Fibroblast of the aortic adventitia (primary cell): ENCODE measurements at regions not wholly inside any gene's neighbourhood (a gene's known extent, or its start where the extent isn't known, plus 50 kb on each side); places are given as distances from the start of the nearest gene placed in this dataset.

Source experiments
- DNase-seq: peaks from one replicate; pipeline ENCODE4 v3.0.0-alpha.2; 2010; ENCODE audit warnings: low read depth
- H3K4me3 ChIP-seq: 2 replicates; pipeline ENCODE4 v1.5.1; 2011; ENCODE audit warnings: low read depth, mild to moderate bottlenecking, control low read depth, low read length, moderate library complexity
- TF ChIP-seq, protein P1 (sequence below): IDR thresholded peaks from 2 replicates; pipeline ENCODE4 v1.5.1; 2011; ENCODE audit warnings: mild to moderate bottlenecking, low read length, control low read depth, inconsistent platforms; ENCODE audit not compliant: insufficient read depth

DNA sequence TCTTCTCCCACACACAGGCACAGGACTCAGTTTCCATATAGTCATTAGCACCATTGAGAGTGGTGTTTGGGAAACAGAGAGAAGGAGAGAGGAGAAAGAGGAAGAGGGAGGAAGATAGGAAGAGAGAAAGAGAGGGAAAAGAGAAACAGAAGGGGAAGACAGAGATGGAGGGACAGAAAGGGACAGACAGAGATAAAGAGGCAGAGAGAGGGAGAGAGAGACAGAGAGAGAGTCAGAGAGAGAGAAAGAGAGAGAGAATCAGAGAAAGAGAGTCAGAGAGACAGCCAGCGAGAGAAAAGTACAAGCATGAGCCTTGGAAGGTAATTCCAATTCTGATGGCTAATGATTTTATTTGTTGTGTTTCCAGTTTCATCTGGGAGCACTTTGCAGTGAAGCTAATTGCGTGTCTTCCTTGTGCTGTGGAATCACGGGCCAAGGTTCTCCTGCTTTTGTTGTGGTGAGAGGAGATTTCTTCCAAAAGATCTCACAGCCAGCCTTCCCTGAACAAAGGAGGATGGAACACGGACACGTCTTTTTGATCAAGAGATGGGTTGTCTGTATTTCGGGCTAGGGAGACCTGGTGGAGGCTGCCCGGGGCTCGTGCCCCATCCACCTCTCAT is 153.6 kb upstream of the TWIST2 start:
- no peak overlapping the region for H3K4me3 ChIP-seq
- TF ChIP-seq, protein P1, sequence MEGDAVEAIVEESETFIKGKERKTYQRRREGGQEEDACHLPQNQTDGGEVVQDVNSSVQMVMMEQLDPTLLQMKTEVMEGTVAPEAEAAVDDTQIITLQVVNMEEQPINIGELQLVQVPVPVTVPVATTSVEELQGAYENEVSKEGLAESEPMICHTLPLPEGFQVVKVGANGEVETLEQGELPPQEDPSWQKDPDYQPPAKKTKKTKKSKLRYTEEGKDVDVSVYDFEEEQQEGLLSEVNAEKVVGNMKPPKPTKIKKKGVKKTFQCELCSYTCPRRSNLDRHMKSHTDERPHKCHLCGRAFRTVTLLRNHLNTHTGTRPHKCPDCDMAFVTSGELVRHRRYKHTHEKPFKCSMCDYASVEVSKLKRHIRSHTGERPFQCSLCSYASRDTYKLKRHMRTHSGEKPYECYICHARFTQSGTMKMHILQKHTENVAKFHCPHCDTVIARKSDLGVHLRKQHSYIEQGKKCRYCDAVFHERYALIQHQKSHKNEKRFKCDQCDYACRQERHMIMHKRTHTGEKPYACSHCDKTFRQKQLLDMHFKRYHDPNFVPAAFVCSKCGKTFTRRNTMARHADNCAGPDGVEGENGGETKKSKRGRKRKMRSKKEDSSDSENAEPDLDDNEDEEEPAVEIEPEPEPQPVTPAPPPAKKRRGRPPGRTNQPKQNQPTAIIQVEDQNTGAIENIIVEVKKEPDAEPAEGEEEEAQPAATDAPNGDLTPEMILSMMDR: no peak
- DNase-seq: no peak

GRCh38 chr2:238694922-238695321 is 153.0 kb upstream of the TWIST2 start:
- TF ChIP-seq, protein P1: no peak
- DNase-seq: no peak

GRCh38 chr2:238695538-238695937 is 152.3 kb upstream of the TWIST2 start:
- no peak for DNase-seq
- H3K4me3 ChIP-seq: no peak overlapping the region
- TF ChIP-seq, protein P1: no peak

More at GRCh38 chr2:238694922-238695321, 153.0 kb upstream of the TWIST2 start:
- H3K4me3 ChIP-seq: no peak overlapping the region

- no peak for DNase-seq
- H3K4me3 ChIP-seq: no peak overlapping the region
- TF ChIP-seq, protein P1: no peak
Observed at GRCh38 chr2:238696331-238696730, 151.6 kb upstream of the TWIST2 start.

- no peak overlapping the region for H3K4me3 ChIP-seq
- DNase-seq: no peak
- TF ChIP-seq, protein P1: no peak
Observed at GRCh38 chr2:238696786-238697185, 151.1 kb upstream of the TWIST2 start.

DNA sequence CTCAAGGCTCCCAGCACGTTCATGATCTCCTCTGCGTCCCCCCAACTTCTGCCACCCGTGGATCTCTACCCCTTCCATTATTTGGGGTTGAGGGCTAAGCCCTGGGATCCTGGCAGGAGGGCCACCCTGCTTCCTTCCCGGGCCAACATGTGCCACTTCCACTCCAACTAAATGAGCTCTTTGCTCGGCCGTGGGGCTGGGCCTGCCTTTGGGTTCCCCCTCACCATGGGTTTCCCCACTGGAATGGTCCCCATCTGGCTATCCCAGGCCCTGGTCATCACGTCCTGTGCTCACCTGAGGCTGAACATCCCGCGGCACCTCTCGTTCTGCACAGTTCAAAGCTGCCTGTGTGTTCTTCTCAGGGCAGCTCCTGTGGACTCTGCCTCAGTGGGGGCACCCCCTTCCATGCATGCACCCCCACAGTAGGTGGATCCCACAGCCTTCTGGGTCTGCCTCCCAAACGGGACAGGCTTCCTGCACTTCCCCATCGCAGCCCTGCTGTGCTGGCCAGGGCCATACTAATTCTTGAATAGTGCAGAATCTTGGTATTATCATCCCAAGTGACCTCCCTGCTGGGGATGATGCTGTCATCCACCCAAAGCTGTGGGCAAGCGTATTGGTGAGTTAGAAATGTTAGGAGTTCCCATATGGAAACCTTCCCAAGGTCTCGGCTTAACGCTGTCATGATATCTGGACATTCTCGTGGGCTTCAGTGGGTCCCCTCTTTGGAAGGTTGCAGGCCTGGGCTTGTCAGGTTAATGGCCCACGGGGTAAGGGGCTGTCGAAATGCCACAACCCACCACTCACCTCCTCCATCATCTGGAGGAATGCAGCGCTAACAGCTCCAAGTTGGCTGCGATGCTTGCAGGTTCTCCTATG is 150.5 kb upstream of the TWIST2 start:
- TF ChIP-seq, protein P1: no peak
- no peak for DNase-seq
- no peak overlapping the region for H3K4me3 ChIP-seq
